GM12891 (cell line): ENCODE measurements at regions not wholly inside any gene's neighbourhood (a gene's known extent, or its start where the extent isn't known, plus 50 kb on each side); places are given as distances from the start of the nearest gene placed in this dataset.

Experiments used
- POLR2A ChIP-seq: IDR thresholded peaks from 2 replicates; pipeline ENCODE4 v1.6.1; 2011; ENCODE audit warnings: low read depth, low read length, control low read depth
- POLR2AphosphoS5 ChIP-seq: IDR thresholded peaks from 2 replicates; pipeline ENCODE4 v1.6.1; 2011; ENCODE audit warnings: low read depth, low read length, control low read depth
- SPI1 ChIP-seq: IDR thresholded peaks from 2 replicates; pipeline ENCODE4 v1.6.1; 2011; ENCODE audit warnings: low read depth, low read length, control low read depth
- TAF1 ChIP-seq: IDR thresholded peaks from 2 replicates; pipeline ENCODE4 v1.6.1; 2011; ENCODE audit warnings: low read depth, low read length, control low read depth

- no peak for TF ChIP-seq POLR2A
- no peak for TF ChIP-seq POLR2AphosphoS5
- no peak for TF ChIP-seq SPI1
- TF ChIP-seq TAF1: no peak
Measured at GRCh38 chr9:95620314-95620713, 103.5 kb upstream of the PTCH1 start.
